NT2/D1 (cell line): ENCODE measurements at regions not wholly inside any gene's neighbourhood (a gene's known extent, or its start where the extent isn't known, plus 50 kb on each side); places are given as distances from the start of the nearest gene placed in this dataset.
A peak's percentile ranks its signal among the peaks of the same experiment; 100 is the strongest.

Source experiments
- DNase-seq: peaks from one replicate; pipeline ENCODE4 v3.0.0-alpha.2; 2011; ENCODE audit warnings: low read depth, low spot score
- H3K27me3 ChIP-seq: 2 replicates; pipeline ENCODE4 v1.6.0; 2011; ENCODE audit warnings: mild to moderate bottlenecking; ENCODE audit not compliant: insufficient read length, insufficient read depth
- H3K36me3 ChIP-seq: 2 replicates; pipeline ENCODE4 v1.6.1; 2011; ENCODE audit warnings: mild to moderate bottlenecking, low read length, mixed read lengths; ENCODE audit not compliant: insufficient read depth, insufficient read length
- H3K4me1 ChIP-seq: 2 replicates; pipeline ENCODE4 v1.5.1; 2011; ENCODE audit not compliant: insufficient read depth, insufficient read length
- H3K4me3 ChIP-seq: 2 replicates; pipeline ENCODE4 v1.5.1; 2011; ENCODE audit warnings: low read depth; ENCODE audit not compliant: insufficient read length
- H3K9ac ChIP-seq: 2 replicates; pipeline ENCODE4 v1.6.0; 2011; ENCODE audit warnings: low read depth; ENCODE audit not compliant: insufficient read length
- H3K9me3 ChIP-seq: 2 replicates; pipeline ENCODE4 v1.5.1; 2011; ENCODE audit warnings: mild to moderate bottlenecking, low read length; ENCODE audit not compliant: insufficient read depth
- SUZ12 ChIP-seq: IDR thresholded peaks from 2 replicates; pipeline ENCODE4 v1.6.1; 2011; ENCODE audit not compliant: insufficient read length, insufficient read depth; ENCODE audit errors: extremely low read depth
- YY1 ChIP-seq: IDR thresholded peaks from 2 replicates; pipeline ENCODE4 v1.6.1; 2011; ENCODE audit not compliant: insufficient read length, insufficient read depth
- ZNF274 ChIP-seq: IDR thresholded peaks from 2 replicates; pipeline ENCODE4 v1.6.1; 2011; ENCODE audit warnings: mild to moderate bottlenecking, low read depth, low read length

DNA sequence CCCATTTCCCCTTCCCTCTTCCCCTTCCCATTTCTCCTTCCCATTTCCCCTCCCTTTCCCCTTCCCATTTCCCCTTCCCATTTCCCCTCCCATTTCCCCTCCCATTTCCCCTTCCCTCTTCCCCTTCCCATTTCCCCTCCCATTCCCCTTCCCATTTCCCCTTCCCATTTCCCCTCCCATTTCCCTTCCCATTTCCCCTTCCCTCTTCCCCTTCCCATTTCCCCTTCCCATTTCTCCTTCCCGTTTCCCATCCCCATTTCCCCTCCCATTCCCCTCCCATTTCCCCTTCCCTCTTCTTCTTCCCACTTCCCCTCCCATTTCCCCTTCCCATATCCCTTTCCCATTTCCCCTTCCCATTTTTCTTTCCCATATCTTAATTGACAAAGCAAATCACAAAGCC is 109.0 kb downstream of the OLFM1 start:
- H3K4me3 ChIP-seq, result no peak overlapping the region
- peaks cover 9% of the 10 kb centered on the region for H3K27me3 ChIP-seq

DNA sequence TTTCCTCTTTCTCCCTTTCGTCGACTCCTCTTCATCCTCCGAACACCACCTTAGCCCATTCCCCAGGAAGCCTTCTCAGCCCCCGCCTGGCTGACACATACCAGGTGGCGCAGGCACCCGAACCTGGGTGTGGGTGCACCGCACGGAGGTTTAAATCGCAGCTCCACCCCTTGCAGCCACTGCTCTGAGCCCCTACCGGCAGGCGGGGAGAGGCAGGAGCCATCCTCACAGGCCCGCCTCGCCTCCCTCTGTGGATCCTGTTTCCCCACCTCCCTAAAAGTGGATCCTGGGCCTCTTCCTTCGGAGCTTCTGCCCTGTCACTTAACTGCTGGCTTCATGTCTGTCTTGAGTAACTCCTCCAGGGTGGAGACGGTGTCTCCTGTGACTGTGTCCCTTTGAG is 110.7 kb downstream of the OLFM1 start:
- H3K9ac ChIP-seq, result no peak overlapping the region
- no peaks in the 10 kb centered on the region for H3K36me3 ChIP-seq
- peaks cover 19% of the 10 kb centered on the region for H3K4me1 ChIP-seq
- peaks cover 9% of the 10 kb centered on the region for H3K27me3 ChIP-seq
- no peak overlapping the region for H3K4me3 ChIP-seq
- no peak for DNase-seq
- H3K9me3 ChIP-seq, result peaks cover 11% of the 10 kb centered on the region; the same call in 1 of the 2 replicates
- TF ChIP-seq YY1 (no peak), SUZ12 (no peak), ZNF274 (no peak)

More for the DNA sequence above, 109.0 kb downstream of the OLFM1 start:
- H3K9me3 ChIP-seq, result peaks cover 11% of the 10 kb centered on the region; the same call in 1 of the 2 replicates
- no peak for DNase-seq
- peaks cover 19% of the 10 kb centered on the region for H3K4me1 ChIP-seq
- no peaks in the 10 kb centered on the region for H3K36me3 ChIP-seq
- H3K9ac ChIP-seq, result no peak overlapping the region
- TF ChIP-seq YY1, result no peak
- TF ChIP-seq SUZ12, result no peak
- no peak for TF ChIP-seq ZNF274

DNA sequence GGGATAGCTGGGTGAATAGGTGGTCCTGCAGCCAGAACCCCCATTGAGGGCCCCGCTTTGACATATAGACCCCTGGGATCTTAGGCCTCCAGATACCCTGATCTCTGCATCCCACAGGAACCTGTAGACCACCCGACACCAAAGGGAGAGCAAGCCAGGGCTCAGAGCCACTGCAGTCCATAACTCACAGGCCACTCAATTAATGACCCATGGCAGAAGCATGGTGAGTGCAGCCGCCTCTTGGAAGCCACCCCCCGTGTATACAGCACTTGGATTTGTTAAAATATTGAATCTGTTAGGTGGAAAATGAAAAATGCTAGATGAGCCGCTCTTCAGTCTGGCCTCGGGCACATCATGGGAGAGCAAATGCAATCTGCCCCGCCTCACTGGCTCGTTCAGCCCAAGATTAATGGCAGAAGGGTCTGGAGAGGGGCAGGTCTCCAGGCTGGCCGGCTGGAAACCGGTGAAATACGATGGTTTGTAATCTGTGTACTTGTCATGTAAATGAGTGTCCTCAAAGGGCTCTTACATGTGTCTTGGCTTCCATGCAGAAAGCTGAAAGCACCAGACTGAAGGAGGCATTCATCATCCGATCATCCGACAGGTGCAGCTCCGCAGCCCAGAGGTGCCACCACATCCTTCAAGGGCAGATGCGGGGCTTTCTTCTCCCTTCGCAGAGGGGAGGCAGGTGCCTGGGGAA is 111.3 kb downstream of the OLFM1 start:
- Histone ChIP-seq H3K4me1 (peaks cover 20% of the 10 kb centered on the region), H3K9me3 (peaks cover 11% of the 10 kb centered on the region; the same call in 1 of the 2 replicates), H3K36me3 (no peaks in the 10 kb centered on the region), H3K27me3 (peaks cover 9% of the 10 kb centered on the region), H3K9ac (no peak overlapping the region), H3K4me3 (no peak overlapping the region)
- no peak for TF ChIP-seq SUZ12
- no peak for TF ChIP-seq ZNF274
- no peak for TF ChIP-seq YY1
- peak; percentile 83 for DNase-seq

GRCh38 chr9:135199489-135199888 is 112.0 kb downstream of the OLFM1 start:
- Histone ChIP-seq H3K9ac (no peak overlapping the region), H3K4me1 (peaks cover 20% of the 10 kb centered on the region), H3K9me3 (peaks cover 11% of the 10 kb centered on the region; the same call in 1 of the 2 replicates), H3K36me3 (no peaks in the 10 kb centered on the region), H3K4me3 (no peak overlapping the region), H3K27me3 (peaks cover 9% of the 10 kb centered on the region)
- TF ChIP-seq SUZ12, result no peak
- DNase-seq, result no peak

- DNase-seq, result no peak
- TF ChIP-seq SUZ12 (no peak), YY1 (no peak), ZNF274 (no peak)
- Histone ChIP-seq H3K9ac (no peak overlapping the region), H3K36me3 (no peaks in the 10 kb centered on the region), H3K4me3 (no peak overlapping the region), H3K9me3 (peaks cover 11% of the 10 kb centered on the region; the same call in 1 of the 2 replicates), H3K4me1 (peaks cover 23% of the 10 kb centered on the region), H3K27me3 (peaks cover 6% of the 10 kb centered on the region)
Observed at GRCh38 chr9:135201711-135202110, 114.2 kb downstream of the OLFM1 start.

GRCh38 chr9:135204177-135204576 is 116.7 kb downstream of the OLFM1 start:
- peaks cover 17% of the 10 kb centered on the region for H3K4me1 ChIP-seq
- H3K9ac ChIP-seq, result no peak overlapping the region
- TF ChIP-seq SUZ12 (no peak), ZNF274 (no peak), YY1 (no peak)
- H3K9me3 ChIP-seq, result peaks cover 11% of the 10 kb centered on the region; the same call in 1 of the 2 replicates
- peaks cover 6% of the 10 kb centered on the region for H3K27me3 ChIP-seq
- H3K36me3 ChIP-seq, result no peaks in the 10 kb centered on the region
- H3K4me3 ChIP-seq, result no peak overlapping the region
- DNase-seq, result no peak

- Histone ChIP-seq H3K27me3 (no peaks in the 10 kb centered on the region), H3K9me3 (peaks cover 27% of the 10 kb centered on the region), H3K4me1 (peaks cover 11% of the 10 kb centered on the region), H3K9ac (no peak overlapping the region), H3K36me3 (no peaks in the 10 kb centered on the region), H3K4me3 (no peak overlapping the region)
- no peak for DNase-seq
- TF ChIP-seq YY1 (no peak), ZNF274 (no peak), SUZ12 (no peak)
Observed at GRCh38 chr9:135209136-135209535, 121.7 kb downstream of the OLFM1 start.

DNA sequence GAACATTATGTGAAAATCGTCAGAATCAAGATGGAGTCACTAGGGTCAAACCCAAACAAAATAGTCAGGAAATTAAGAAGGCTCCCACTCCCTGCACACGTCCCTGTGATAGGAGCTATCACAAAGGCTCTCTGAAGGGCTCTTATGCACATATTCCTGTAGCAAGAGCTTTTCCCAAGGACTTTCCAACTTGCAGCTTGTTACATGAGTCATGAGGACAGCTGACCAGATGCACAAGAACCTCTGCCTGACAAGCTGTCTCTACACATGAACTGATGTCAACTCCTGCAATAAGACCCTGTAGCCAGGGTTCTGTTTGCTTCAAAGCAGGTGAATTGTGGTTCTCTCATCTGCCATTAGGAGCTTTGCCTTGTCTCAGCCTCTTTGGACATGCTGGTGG is 122.4 kb downstream of the OLFM1 start:
- Histone ChIP-seq H3K4me3 (no peak overlapping the region), H3K27me3 (no peaks in the 10 kb centered on the region), H3K9me3 (peaks cover 27% of the 10 kb centered on the region), H3K4me1 (peaks cover 13% of the 10 kb centered on the region), H3K36me3 (no peaks in the 10 kb centered on the region), H3K9ac (no peak overlapping the region)
- DNase-seq, result no peak
- TF ChIP-seq SUZ12 (no peak), ZNF274 (no peak), YY1 (no peak)
